Heart left ventricle (tissue), 13 donors: ENCODE measurements at regions not wholly inside any gene's neighbourhood (a gene's known extent, or its start where the extent isn't known, plus 50 kb on each side); places are given as distances from the start of the nearest gene placed in this dataset.

ENCODE experiments used
- CTCF ChIP-seq, 12 donors: fragments of 200-600 bp; sonication (generic) in 4 of 12; IDR thresholded peaks; one replicate each; pipeline versions ENCODE4 v1.5.0 to v1.8.0; 2018 to 2022; ENCODE audit warnings: antibody characterized with exemption in 12 of 12, mild to moderate bottlenecking in 5 of 12
- POLR2A ChIP-seq, 2 donors: fragments of 450-650 bp; IDR thresholded peaks; one replicate each; pipeline ENCODE4 v1.6.1; 2017; ENCODE audit warnings: antibody characterized with exemption in 2 of 2, mild to moderate bottlenecking in 2 of 2, moderate library complexity in 2 of 2
- donor health status: ischemic (EF 13 %, LVEDD 7.1; RV severe dilation, severe dysfunction).
- donor health status: DM: no; HTN: yes; CAD: no.
- donor health status: DM: no; HTN: no; CAD: no.
- donor health status: ischemic (EF 25% LVEDD 6.9; RV normal size, moderate dysfunction).
- donor health status: ischemic (EF 25% LVEDD 5.7; RV mildly dilated, moderate dysfunction).
- donor health status: ischemic (EF 35%, LVEDD 5.7; RV mildly dilated, moderate dysfunction).
- donor health status: nonischemic (EF 11% LVEDD 7.7; RV severe dilation, severe dysfunction).
- donor health status: DM: yes; HTN: yes; CAD: no.
- donor health status: PGD.
- donor health status: ischemic (EF 29% LVEDD 5.4; RV normal size, mild dysfunction).
- donor health status: nonischemic (EF 23%, LVEDD 6.1; RV moderate dilation, normal function).

GRCh38 chr6:104656235-104656634 lies 203.5 kb downstream of the HACE1 start:
- no peak for TF ChIP-seq CTCF (IDR thresholded peaks at IDR 0.05)
- TF ChIP-seq POLR2A (IDR thresholded peaks at IDR 0.05) = no peak
